ENCODE measurements at regions not wholly inside any gene's neighbourhood (a gene's known extent, or its start where the extent isn't known, plus 50 kb on each side); places are given as distances from the start of the nearest gene placed in this dataset.

GRCh38 chr2:215658635-215659305, 222.9 kb upstream of the FN1 start:
- Histone ChIP-seq H3K27ac (ENCODE audit: low read length) (peak overlapping the region; percentile 53), H3K4me3 (ENCODE audit: low read depth in 1 of 2, low read length in 2 of 2) (no peak overlapping the region), H3K36me3 (ENCODE audit: control insufficient read depth in 1 of 2, insufficient read depth in 2 of 2, low read length in 2 of 2) (no peaks in the 10 kb centered on the region), H3K4me1 (ENCODE audit: control insufficient read depth in 1 of 2, insufficient read depth in 2 of 2, low read length in 2 of 2) (no peaks in the 10 kb centered on the region), H3K27me3 (ENCODE audit: low read depth, low read length) (no peaks in the 10 kb centered on the region), H3K9me3 (ENCODE audit: control insufficient read depth in 1 of 2, low read length in 2 of 2) (no peaks in the 10 kb centered on the region)

GRCh38 chr2:215657844-215658243, 222.0 kb upstream of the FN1 start:
- H3K27me3 ChIP-seq (ENCODE audit: low read depth, low read length) = no peaks in the 10 kb centered on the region
- peaks cover 0 to 7% of the 10 kb centered on the region in 2 donors for H3K4me1 ChIP-seq (ENCODE audit: control insufficient read depth in 1 of 2, insufficient read depth in 2 of 2, low read length in 2 of 2)
- H3K27ac ChIP-seq (ENCODE audit: low read length) = peak overlapping the region; percentile 53
- no peaks in the 10 kb centered on the region for H3K9me3 ChIP-seq (ENCODE audit: control insufficient read depth in 1 of 2, low read length in 2 of 2)
- no peaks in the 10 kb centered on the region for H3K36me3 ChIP-seq (ENCODE audit: control insufficient read depth in 1 of 2, insufficient read depth in 2 of 2, low read length in 2 of 2)
- no peak overlapping the region for H3K4me3 ChIP-seq (ENCODE audit: low read depth in 1 of 2, low read length in 2 of 2)

GRCh38 chr2:215654148-215654819, 218.4 kb upstream of the FN1 start:
- Histone ChIP-seq H3K4me1 (ENCODE audit: control insufficient read depth in 1 of 2, insufficient read depth in 2 of 2, low read length in 2 of 2) (peaks cover 0 to 7% of the 10 kb centered on the region in 2 donors), H3K27ac (ENCODE audit: low read length) (no peak overlapping the region), H3K27me3 (ENCODE audit: low read depth, low read length) (no peaks in the 10 kb centered on the region), H3K36me3 (ENCODE audit: control insufficient read depth in 1 of 2, insufficient read depth in 2 of 2, low read length in 2 of 2) (no peaks in the 10 kb centered on the region), H3K4me3 (ENCODE audit: low read depth in 1 of 2, low read length in 2 of 2) (peak overlapping the region in 1 of 2 donors; percentile 6), H3K9me3 (ENCODE audit: control insufficient read depth in 1 of 2, low read length in 2 of 2) (no peaks in the 10 kb centered on the region)

- Histone ChIP-seq H3K4me3 (ENCODE audit: low read depth in 1 of 2, low read length in 2 of 2) (no peak overlapping the region), H3K36me3 (ENCODE audit: control insufficient read depth in 1 of 2, insufficient read depth in 2 of 2, low read length in 2 of 2) (no peaks in the 10 kb centered on the region), H3K9me3 (ENCODE audit: control insufficient read depth in 1 of 2, low read length in 2 of 2) (no peaks in the 10 kb centered on the region), H3K27me3 (ENCODE audit: low read depth, low read length) (no peaks in the 10 kb centered on the region), H3K27ac (ENCODE audit: low read length) (no peak overlapping the region), H3K4me1 (ENCODE audit: control insufficient read depth in 1 of 2, insufficient read depth in 2 of 2, low read length in 2 of 2) (peaks cover 0 to 7% of the 10 kb centered on the region in 2 donors)
Measured at GRCh38 chr2:215653344-215654030, 217.6 kb upstream of the FN1 start.

- no peak overlapping the region for H3K4me3 ChIP-seq (ENCODE audit: low read depth in 1 of 2, low read length in 2 of 2)
- no peaks in the 10 kb centered on the region for H3K9me3 ChIP-seq (ENCODE audit: control insufficient read depth in 1 of 2, low read length in 2 of 2)
- H3K36me3 ChIP-seq (ENCODE audit: control insufficient read depth in 1 of 2, insufficient read depth in 2 of 2, low read length in 2 of 2) = no peaks in the 10 kb centered on the region
- no peaks in the 10 kb centered on the region for H3K27me3 ChIP-seq (ENCODE audit: low read depth, low read length)
- H3K4me1 ChIP-seq (ENCODE audit: control insufficient read depth in 1 of 2, insufficient read depth in 2 of 2, low read length in 2 of 2) = peaks cover 0 to 7% of the 10 kb centered on the region in 2 donors
- H3K27ac ChIP-seq (ENCODE audit: low read length) = no peak overlapping the region
Measured at GRCh38 chr2:215652388-215652787, 216.5 kb upstream of the FN1 start.

- no peak overlapping the region for H3K4me3 ChIP-seq (ENCODE audit: low read depth in 1 of 2, low read length in 2 of 2)
- H3K4me1 ChIP-seq (ENCODE audit: control insufficient read depth in 1 of 2, insufficient read depth in 2 of 2, low read length in 2 of 2) = peaks cover 0 to 7% of the 10 kb centered on the region in 2 donors
- no peaks in the 10 kb centered on the region for H3K27me3 ChIP-seq (ENCODE audit: low read depth, low read length)
- no peaks in the 10 kb centered on the region for H3K36me3 ChIP-seq (ENCODE audit: control insufficient read depth in 1 of 2, insufficient read depth in 2 of 2, low read length in 2 of 2)
- no peak overlapping the region for H3K27ac ChIP-seq (ENCODE audit: low read length)
- no peaks in the 10 kb centered on the region for H3K9me3 ChIP-seq (ENCODE audit: control insufficient read depth in 1 of 2, low read length in 2 of 2)
Measured at GRCh38 chr2:215651412-215651811, 215.5 kb upstream of the FN1 start.

GRCh38 chr2:215644233-215644897, 208.5 kb upstream of the FN1 start:
- no peak overlapping the region for H3K4me3 ChIP-seq (ENCODE audit: low read depth in 1 of 2, low read length in 2 of 2)
- H3K9me3 ChIP-seq (ENCODE audit: control insufficient read depth in 1 of 2, low read length in 2 of 2) = no peaks in the 10 kb centered on the region
- no peaks in the 10 kb centered on the region for H3K36me3 ChIP-seq (ENCODE audit: control insufficient read depth in 1 of 2, insufficient read depth in 2 of 2, low read length in 2 of 2)
- no peaks in the 10 kb centered on the region for H3K27me3 ChIP-seq (ENCODE audit: low read depth, low read length)
- H3K4me1 ChIP-seq (ENCODE audit: control insufficient read depth in 1 of 2, insufficient read depth in 2 of 2, low read length in 2 of 2) = no peaks in the 10 kb centered on the region
- H3K27ac ChIP-seq (ENCODE audit: low read length) = no peak overlapping the region

GRCh38 chr2:215638687-215639086, 202.8 kb upstream of the FN1 start:
- Histone ChIP-seq H3K9me3 (ENCODE audit: control insufficient read depth in 1 of 2, low read length in 2 of 2) (peaks cover 0 to 2% of the 10 kb centered on the region in 2 donors), H3K4me3 (ENCODE audit: low read depth in 1 of 2, low read length in 2 of 2) (no peak overlapping the region), H3K36me3 (ENCODE audit: control insufficient read depth in 1 of 2, insufficient read depth in 2 of 2, low read length in 2 of 2) (no peaks in the 10 kb centered on the region), H3K27me3 (ENCODE audit: low read depth, low read length) (no peaks in the 10 kb centered on the region), H3K4me1 (ENCODE audit: control insufficient read depth in 1 of 2, insufficient read depth in 2 of 2, low read length in 2 of 2) (no peaks in the 10 kb centered on the region), H3K27ac (ENCODE audit: low read length) (no peak overlapping the region)

GRCh38 chr2:215637651-215638050, 201.8 kb upstream of the FN1 start:
- H3K36me3 ChIP-seq (ENCODE audit: control insufficient read depth in 1 of 2, insufficient read depth in 2 of 2, low read length in 2 of 2) = no peaks in the 10 kb centered on the region
- no peaks in the 10 kb centered on the region for H3K4me1 ChIP-seq (ENCODE audit: control insufficient read depth in 1 of 2, insufficient read depth in 2 of 2, low read length in 2 of 2)
- H3K27ac ChIP-seq (ENCODE audit: low read length) = no peak overlapping the region
- no peaks in the 10 kb centered on the region for H3K27me3 ChIP-seq (ENCODE audit: low read depth, low read length)
- H3K9me3 ChIP-seq (ENCODE audit: control insufficient read depth in 1 of 2, low read length in 2 of 2) = peaks cover 4 to 7% of the 10 kb centered on the region in 2 donors
- no peak overlapping the region for H3K4me3 ChIP-seq (ENCODE audit: low read depth in 1 of 2, low read length in 2 of 2)

- H3K4me3 ChIP-seq (ENCODE audit: low read depth in 1 of 2, low read length in 2 of 2) = no peak overlapping the region
- H3K36me3 ChIP-seq (ENCODE audit: control insufficient read depth in 1 of 2, insufficient read depth in 2 of 2, low read length in 2 of 2) = no peaks in the 10 kb centered on the region
- H3K27ac ChIP-seq (ENCODE audit: low read length) = no peak overlapping the region
- H3K9me3 ChIP-seq (ENCODE audit: control insufficient read depth in 1 of 2, low read length in 2 of 2) = peaks cover 4 to 8% of the 10 kb centered on the region in 2 donors
- H3K4me1 ChIP-seq (ENCODE audit: control insufficient read depth in 1 of 2, insufficient read depth in 2 of 2, low read length in 2 of 2) = no peaks in the 10 kb centered on the region
- no peaks in the 10 kb centered on the region for H3K27me3 ChIP-seq (ENCODE audit: low read depth, low read length)
Measured at GRCh38 chr2:215636816-215637215, 200.9 kb upstream of the FN1 start.

GRCh38 chr2:215635788-215636139, 199.9 kb upstream of the FN1 start:
- Histone ChIP-seq H3K4me1 (ENCODE audit: control insufficient read depth in 1 of 2, insufficient read depth in 2 of 2, low read length in 2 of 2) (no peaks in the 10 kb centered on the region), H3K27ac (ENCODE audit: low read length) (no peak overlapping the region), H3K4me3 (ENCODE audit: low read depth in 1 of 2, low read length in 2 of 2) (no peak overlapping the region), H3K9me3 (ENCODE audit: control insufficient read depth in 1 of 2, low read length in 2 of 2) (peaks cover 4 to 12% of the 10 kb centered on the region in 2 donors), H3K27me3 (ENCODE audit: low read depth, low read length) (no peaks in the 10 kb centered on the region), H3K36me3 (ENCODE audit: control insufficient read depth in 1 of 2, insufficient read depth in 2 of 2, low read length in 2 of 2) (no peaks in the 10 kb centered on the region)
